Kidney tubule cell (primary cell): ENCODE measurements at regions not wholly inside any gene's neighbourhood (a gene's known extent, or its start where the extent isn't known, plus 50 kb on each side); places are given as distances from the start of the nearest gene placed in this dataset.
"Not testable (repeated sequence)": the region's sequence is repeated elsewhere in the genome, so short reads cannot be mapped to it uniquely, and the experiment has no call there.

Experiments
- DNase-seq: peaks from one replicate; pipeline ENCODE4 v3.0.0-alpha.2; 2018; ENCODE audit warnings: low spot score

DNA sequence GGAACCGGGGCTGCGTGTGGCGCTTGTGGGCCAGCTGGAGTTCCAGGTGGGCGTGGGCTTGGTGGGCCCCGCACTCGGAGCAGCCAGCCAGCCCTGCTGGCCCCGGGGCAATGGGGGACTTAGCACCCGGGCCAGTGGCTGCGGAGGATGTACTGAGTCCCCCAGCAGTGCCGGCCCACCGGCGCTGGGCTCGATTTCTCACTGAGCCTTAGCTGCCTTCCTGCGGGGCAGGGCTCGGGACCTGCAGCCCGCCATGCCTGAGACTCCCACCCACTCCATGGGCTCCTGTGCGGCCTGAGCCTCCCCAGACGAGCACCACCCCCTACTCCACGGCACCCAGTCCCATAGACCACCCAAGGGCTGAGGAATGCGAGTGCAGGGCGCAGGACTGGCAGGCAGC is 963.6 kb upstream of the PCDH20 start:
- DNase-seq: not testable (repeated sequence)

DNA sequence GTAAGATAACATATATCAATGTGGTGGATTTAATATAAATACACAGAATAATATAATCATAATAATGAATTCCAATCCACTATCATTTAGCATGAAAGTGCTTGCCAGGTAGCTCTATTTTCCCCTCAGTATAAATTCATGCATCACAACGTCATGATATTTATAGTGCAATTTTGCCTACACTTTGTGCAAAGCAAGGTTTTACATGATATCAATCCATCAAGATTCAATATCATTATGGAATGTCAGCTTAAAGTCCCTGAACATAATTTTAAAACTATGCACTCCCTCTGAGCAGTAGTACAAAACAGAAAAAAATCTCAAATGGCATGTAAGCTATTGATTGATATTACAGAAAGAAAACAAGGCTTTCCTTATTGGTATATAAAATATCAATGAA is 962.2 kb upstream of the PCDH20 start:
- no peak for DNase-seq

DNA sequence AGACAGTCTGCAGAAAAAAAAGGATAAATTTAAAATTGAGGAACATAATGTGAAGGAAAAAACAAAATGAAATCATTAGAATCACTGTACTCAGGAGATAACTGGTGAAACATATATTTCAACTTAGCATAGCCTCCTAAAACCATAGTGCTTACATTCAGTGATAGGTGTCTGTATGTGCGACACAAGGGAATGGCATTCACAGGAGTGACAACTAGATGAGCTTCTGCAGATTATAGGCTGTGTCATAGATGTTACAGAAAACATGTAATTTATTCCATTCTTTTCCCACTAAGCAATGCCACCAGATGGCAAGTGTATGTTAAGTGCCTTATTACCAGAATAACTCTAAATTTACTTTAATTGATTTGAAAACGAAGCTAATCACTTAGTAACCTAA is 960.0 kb upstream of the PCDH20 start:
- no peak for DNase-seq

DNA sequence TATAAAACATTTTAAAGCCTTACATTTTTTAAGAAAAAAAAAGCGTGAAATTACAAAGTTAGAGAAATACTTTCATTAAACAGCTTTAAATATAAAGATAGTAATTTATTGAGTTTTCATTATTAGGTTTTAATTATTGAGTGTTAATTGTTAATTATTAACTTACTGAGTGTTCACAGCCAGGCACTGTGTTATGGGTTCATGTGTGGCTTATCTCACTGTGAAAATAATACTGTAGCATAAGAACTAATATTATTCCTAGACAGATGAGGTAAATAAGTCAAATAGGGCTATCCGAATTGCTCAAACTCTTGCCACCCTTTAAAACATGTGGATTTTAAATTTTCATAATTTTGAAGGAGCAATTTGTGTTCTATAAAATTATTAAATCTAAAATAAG is 956.1 kb upstream of the PCDH20 start:
- DNase-seq: no peak

DNA sequence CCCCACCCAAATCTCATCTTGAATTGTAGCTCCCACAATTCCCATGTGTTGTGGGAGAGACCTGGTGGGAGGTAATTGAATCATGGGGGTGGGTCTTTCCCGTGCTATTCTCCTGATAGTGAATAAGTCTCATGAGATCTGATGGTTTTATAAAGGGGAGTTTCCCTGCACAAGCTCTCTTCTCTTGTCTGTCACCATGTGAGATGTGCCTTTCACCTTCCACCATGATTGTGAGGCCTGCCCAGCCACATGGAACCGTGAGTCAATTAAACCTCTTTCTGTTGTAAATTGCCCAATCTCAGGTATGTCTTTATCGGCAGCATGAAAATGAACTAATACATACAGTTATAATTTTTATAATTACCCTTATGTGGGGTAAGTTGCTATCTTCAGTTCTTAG is 952.3 kb upstream of the PCDH20 start:
- not testable (repeated sequence) for DNase-seq

DNA sequence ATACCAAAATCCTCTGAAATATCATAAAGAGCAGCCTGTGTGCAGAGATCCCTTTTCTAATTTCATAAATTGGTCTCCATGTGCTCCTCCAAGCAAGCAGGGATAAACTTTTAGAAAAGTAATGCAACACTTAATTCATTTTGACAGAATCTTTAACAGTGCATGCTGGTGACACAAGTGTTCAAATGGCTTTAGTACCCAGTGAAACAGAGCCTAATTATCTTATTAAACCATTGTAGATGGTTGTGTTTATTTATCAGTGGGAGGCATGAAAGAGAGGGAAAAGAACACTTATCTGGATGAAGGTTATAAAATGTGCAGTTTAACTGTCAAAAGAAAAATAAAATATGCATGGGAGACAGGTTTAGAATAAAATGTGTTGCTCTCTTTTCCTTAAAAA is 945.0 kb upstream of the PCDH20 start:
- no peak for DNase-seq

DNA sequence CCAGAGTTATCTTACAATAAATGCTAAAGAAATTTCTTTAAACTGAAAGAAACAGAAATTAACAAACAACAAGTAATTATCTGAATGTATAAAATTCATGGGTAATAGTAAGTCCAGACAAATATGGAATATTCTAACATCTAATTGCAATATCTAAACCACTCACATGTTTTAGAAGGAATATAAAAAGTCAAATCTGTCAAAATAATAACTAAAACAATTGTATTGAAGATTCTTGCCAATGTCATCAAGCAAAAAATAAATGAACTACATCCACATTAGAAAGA is 942.9 kb upstream of the PCDH20 start:
- DNase-seq: no peak

DNA sequence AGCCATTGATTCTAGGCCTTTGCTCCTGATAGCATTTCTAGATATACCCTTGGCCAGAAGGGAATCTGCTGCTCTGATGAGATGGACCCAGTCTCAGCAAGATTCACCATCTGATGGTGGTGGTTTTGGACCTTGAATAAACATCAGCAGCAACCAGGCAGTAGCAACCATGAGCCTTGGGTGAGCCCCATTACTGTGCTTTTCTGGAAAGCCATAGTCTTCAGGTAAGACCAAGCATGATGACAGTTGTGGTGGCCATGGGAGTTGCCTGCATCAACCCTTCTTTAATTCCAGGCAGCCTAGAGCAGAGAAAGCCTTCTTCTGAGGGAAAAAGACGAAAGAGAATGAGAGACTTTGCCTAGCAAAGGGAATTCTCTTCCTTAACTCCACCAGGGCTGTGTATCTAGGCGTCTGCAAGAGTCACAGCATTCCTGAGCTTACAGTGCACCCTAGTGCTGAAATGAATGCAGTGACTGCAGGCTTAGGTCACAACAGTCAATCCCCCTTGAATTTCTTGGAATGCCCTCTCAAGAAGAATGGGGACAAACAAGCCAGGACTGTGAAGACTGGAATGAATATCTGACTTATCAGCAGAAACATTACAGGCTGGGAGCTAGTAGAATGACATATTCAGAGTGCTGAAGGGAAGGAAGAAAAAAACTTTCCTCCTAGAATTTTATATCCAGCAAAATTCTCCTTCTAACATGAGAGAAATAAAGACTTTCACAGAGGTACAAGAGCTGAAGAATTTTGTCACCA is 942.4 kb upstream of the PCDH20 start:
- DNase-seq: peak; percentile 61

DNA sequence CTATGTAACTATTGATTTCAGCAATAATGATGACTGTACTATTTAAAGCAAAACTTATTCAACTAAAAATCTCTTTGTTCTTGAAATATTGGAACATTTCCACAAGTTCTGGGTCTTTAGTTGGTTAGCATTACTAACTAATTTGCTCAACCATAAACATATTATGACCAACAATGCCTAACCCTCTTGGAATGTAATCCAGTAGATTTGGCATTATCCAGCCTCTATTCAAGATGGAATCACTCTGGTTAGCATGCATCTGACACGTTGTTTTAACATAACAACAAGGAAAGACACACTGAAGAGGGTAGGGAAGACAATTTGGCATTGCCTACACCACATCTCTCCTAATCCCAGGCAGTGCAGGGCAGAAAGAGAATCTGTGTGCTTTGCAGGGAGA is 941.3 kb upstream of the PCDH20 start:
- DNase-seq: no peak

DNA sequence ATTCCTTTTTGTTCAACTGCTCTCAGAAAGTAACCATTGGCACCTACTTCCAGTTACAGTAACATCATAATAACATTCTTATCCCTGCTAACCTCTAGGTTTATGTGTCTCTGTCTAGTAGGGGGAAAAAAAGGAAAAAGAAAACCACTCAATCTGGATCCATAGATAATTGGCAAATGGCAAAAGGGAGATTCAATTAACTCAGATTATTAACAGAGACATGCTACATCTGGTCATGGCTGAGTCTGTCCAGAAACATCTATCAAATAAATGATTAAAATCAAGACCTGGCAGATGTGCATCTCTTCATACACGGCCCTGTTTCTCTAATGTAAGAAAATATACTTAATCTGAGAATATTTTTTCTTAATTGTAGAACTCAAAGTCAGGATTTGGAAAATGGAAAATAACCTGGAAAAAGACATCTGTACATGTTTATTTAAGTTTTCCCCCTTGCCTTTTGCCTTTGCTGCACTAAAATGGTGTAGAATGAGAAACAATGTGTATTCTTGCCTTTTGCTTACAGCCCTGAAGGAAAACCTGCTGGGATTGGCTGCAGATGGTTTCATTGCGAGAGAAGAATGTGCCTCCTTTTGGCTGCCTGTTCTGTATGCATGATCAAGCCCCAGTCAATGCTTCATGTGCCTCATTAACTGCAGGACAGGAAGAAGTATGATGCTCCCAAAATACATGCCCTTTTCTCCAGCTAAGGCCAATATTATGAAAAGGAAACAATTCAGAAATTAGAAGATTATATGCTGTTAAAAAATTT is 921.6 kb upstream of the PCDH20 start:
- peak; percentile 1 for DNase-seq

DNA sequence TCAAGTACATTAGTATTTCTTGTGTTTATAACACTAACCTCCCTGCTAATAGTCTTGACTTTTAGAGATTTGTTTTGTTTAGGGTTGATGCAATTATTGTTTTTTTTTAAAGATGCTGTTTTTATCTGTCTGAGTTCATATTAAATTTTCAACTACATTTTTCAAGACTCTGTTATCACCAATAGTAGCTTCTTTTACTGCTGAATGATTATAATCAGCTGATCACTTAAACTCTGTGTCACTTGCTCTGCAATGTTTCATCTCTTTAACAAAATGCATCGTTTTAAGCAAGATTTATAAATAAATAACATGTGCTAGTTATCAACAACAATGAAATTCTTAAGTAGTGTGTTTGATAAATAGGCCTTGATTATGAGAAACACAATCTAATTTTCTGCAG is 920.9 kb upstream of the PCDH20 start:
- DNase-seq: no peak

DNA sequence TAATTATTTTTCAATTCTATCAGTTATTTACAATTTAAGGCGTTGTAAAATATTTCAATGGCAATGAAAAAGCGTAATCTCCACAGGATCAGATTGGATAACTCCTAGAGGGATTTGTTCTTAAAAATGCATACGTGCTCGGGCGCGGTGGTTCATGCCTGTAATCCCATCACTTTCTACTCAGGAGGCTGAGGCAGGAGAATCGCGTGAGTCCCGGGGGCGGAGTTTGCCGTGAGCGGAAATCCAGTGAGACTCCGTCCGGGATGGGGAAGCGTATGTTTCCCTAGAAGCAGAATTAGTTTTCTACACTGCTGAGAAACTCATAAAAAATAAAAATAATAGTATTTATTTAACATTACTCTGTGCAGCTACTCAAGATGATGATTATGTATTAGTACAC is 917.8 kb upstream of the PCDH20 start:
- no peak for DNase-seq

DNA sequence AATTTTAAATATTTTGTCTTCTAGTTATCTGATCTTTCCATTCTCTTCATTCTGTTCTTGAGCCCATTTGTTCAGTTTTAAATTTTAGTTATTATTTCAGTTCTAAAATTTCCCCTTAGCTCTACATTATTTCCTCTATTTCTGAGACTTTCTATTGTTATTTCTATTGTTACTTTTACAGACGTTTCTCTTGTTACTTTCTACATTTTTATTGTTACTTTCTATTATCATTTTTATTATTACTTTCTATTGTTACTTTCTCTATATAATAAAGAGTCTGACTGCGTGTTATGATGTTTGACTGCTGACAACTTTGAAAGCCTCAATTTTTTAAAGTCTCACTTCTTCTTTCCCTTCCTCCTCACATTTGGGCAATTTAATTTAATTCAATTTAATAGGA is 915.7 kb upstream of the PCDH20 start:
- DNase-seq: no peak

DNA sequence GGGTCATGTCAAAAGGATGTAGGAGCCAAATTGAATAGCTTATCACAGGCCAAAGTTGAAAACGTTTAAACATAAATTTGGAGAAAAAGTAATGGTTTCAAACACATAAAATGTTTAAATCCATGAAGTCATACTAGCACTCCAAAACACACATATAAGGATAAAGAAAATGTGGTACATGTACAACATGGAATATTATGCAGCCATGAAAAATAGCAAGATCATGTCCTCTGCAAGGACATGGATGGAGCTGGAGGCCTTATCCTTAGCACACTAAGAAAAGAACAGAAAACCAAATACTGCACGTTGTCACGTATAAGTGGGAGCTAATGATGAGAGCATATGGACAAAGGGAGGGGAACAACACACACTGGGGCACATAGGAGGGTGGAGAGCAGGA is 911.7 kb upstream of the PCDH20 start:
- DNase-seq: no peak

DNA sequence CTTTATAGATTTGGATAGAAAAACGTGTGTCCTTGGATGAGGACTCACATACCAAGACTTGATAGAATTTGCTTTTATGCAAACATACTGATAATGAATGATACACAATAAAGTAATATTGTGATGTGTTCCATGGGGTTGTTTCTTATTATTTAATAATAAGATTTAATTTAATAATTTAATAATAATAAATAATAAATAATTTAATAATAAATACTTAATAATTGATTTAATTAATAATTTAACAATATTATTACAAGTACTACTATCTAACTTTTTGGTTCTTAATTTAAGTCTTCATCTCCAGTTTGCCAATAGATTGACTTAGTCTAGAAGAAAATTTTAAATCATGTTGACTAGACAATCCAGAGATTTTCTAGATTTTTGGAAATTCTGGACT is 909.2 kb upstream of the PCDH20 start:
- no peak for DNase-seq

DNA sequence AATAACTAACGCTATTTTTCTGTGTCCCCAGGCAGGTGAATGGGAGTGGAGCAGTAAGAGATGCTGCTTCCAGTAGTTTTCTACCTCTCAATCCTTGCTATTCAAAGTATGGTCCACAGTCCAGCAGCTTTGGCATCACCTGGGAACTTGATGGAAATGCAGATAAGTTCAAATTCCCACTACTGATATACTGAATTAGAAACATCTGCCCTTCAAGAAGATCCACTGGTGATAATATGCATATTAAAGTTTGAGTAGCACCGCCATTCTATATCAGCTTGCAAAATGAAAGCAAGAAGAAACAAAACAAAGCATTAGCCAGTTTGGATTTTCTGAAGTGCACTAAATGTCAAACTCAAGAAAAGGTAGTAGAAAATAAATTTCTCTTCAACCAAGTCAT is 906.2 kb upstream of the PCDH20 start:
- DNase-seq: no peak

DNA sequence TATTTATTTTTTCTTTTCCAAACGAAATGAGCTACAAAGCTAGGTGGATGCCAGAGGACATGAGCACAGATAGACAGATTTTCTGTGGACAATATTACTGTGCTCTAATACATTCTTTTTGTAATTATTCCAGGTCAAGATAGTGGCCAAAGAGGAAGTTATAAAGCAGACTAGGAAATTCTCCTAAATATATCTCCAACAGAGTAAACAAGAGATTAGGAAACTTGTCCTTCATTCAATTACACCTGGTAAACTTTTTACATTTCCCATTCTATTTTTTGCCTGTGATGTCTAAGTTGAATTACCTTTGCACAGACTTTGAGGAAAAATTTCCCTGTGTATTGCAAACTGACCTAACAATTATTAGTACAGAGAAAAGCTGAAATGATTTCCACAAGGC is 905.5 kb upstream of the PCDH20 start:
- DNase-seq: no peak

DNA sequence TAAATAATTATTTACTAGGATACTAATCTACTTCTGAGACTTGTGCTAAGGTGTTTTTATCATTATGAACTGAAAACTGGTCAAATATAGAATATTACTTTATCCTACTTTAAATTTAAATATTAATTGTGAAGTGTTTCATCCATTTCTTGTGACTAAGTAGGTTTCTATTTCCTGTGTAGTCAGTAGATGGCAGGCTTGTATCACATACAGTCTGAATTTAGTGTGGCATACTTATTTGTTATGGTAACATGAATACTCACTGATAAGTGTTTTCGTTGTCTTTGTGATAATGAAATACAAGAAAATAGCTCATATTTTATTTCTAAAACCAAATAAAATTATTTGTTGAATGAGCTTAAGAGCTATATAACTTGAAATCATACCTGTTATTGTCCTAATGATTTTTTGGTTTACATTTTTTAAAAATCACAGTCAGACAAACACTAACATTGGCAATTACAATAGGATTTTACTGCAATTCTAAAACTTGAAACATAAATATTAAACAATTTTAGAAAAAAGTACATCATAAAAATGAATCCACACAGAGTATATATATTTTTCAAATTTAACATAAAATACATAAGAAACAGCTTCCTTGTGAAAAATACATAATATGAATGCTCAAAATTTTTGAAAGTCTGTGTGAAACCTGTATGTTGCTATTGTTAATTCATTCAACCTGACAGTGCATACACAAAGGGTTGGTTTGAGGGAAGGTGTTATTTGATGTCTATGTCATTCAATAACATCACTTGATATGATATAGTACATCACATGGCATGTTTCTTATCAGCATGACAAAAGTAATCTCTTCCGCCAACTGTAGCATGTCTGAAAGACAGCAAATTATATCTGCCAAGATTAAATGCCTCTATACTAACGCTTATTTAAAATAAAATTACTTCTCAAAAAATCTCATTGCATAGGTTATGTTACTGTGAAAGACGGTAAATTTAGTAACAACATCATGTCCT is 904.8 kb upstream of the PCDH20 start:
- peak; percentile 43 for DNase-seq

DNA sequence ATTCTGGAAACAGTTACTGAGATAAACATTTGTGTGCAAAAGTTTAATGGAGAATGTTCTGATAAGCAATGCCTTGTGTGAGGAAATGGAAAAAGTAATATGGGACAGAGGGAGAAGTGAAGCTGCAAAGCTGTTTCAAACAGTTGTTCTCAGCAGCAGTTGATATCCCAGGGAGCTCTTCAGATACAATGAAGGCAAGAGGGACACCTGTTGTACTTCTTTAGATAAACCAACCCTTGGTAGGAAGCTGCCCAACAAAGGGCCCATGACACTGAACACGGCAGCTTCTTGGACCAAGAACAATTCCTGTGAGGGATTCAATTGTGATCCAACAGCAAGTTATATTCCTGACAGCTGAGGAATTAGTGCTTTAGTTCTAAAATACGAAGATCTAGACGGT is 894.3 kb upstream of the PCDH20 start:
- no peak for DNase-seq

DNA sequence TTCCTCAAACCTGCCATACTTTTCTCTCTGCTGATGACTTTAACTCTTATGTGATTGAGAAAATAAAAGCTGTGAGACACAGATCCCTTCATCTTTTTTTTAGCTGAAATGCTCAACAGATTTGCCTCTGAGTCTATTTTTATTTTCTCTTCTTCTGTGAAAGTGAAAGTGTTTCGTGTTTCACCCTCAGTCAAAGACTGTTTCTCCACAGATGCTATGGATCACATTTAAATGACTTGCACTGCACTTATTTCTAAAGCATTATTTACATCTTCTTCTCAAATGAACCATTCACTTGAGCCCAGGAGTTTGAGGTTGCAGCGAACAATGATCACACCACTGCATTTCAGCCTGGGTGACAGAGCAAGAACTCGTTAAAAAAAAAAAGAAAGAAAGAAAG is 890.1 kb upstream of the PCDH20 start:
- DNase-seq: no peak

DNA sequence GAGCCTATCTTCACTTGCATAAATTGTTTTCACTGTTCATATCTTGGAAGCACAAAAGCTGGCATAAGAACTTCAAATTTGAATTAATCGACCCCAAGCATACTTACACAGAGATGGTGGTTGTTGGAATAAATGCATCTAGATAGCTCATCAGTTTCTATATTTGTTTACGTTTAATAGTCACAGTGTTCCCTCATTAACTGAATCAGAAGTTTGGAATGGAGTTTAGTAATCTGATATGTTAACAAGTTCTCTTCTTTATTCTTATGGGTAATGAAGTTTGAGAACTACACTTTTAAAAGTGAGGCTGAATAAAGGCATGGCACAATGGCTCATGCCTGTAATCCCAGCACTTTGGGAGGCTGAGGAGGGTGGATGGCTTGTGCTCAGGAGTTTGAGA is 886.7 kb upstream of the PCDH20 start:
- DNase-seq: no peak

DNA sequence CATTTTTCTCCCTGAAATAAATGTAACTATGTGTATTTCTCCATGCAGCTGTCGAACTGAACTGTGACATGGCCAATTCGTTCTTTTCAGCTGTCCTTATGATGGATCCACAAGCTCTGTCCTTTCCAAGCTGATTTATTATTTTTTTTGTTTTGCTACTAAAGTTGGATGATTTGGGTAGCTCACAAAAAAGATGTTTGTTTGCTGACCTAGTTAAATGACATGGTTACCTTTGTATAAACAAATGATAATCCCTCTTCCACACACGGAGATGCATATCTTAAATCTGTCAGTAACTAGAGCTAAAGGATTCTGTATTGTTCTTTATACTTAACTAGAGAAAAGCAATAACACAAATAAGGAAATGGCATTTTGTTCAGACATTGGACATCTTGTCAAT is 884.3 kb upstream of the PCDH20 start:
- no peak for DNase-seq

DNA sequence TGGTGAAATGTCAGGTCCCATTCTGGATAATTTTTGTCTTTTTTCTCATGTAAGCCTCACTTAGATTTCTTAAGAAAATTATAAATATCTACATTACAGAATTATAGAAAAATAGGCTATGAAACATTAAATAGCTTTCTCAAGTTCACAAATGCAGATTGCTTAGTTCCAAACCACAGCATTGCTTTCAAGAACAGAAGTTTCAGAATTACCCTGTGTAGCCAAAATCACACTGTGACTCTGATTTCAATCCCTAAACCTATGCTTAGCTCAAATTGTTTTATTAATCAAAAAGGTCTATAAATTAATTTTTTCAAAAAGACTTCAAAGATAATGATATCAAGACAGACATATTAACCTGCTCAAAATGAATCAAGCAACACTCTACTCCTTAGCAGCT is 881.2 kb upstream of the PCDH20 start:
- no peak for DNase-seq
